HG02870 (cell line): ENCODE measurements at regions not wholly inside any gene's neighbourhood (a gene's known extent, or its start where the extent isn't known, plus 50 kb on each side); places are given as distances from the start of the nearest gene placed in this dataset.

Experiments
- ATAC-seq: cut with Tn5 transposase; IDR thresholded peaks from one replicate; pipeline ENCODE4 v1.9.1; 2021; ENCODE audit warnings: mild to moderate bottlenecking, moderate library complexity; ENCODE audit not compliant: unreplicated experiment

GRCh38 chr6:157755746-157756411 lies 67.2 kb upstream of the SNX9 start:
- ATAC-seq, result no peak

GRCh38 chr6:157756708-157757429 lies 66.2 kb upstream of the SNX9 start:
- no peak for ATAC-seq

- ATAC-seq, result no peak
These were observed 65.3 kb upstream of the SNX9 start for GRCh38 chr6:157757430-157758403.

GRCh38 chr6:157758516-157759023 lies 64.5 kb upstream of the SNX9 start:
- ATAC-seq, result no peak

- ATAC-seq, result no peak
These were observed 64.0 kb upstream of the SNX9 start for GRCh38 chr6:157759028-157759427.

- no peak for ATAC-seq
These were observed 62.9 kb upstream of the SNX9 start for GRCh38 chr6:157760137-157760536.

- peak; percentile 11 for ATAC-seq
These were observed 62.3 kb upstream of the SNX9 start for GRCh38 chr6:157760589-157761330.

- peak; percentile 45 for ATAC-seq
These were observed 61.6 kb upstream of the SNX9 start for GRCh38 chr6:157761331-157761921.

- no peak for ATAC-seq
These were observed 61.1 kb upstream of the SNX9 start for GRCh38 chr6:157761926-157762325.

- no peak for ATAC-seq
These were observed 60.4 kb upstream of the SNX9 start for GRCh38 chr6:157762636-157763035.

GRCh38 chr6:157763129-157763903 lies 59.7 kb upstream of the SNX9 start:
- ATAC-seq, result no peak

- peak; percentile 4 for ATAC-seq
These were observed 59.2 kb upstream of the SNX9 start for GRCh38 chr6:157763904-157764177.

GRCh38 chr6:157764178-157765068 lies 58.6 kb upstream of the SNX9 start:
- ATAC-seq, result peak; percentile 59

GRCh38 chr6:157766901-157767774 lies 55.9 kb upstream of the SNX9 start:
- ATAC-seq, result no peak

- ATAC-seq, result no peak
These were observed 55.3 kb upstream of the SNX9 start for GRCh38 chr6:157767775-157768156.

GRCh38 chr6:157768304-157768703 lies 54.7 kb upstream of the SNX9 start:
- no peak for ATAC-seq

GRCh38 chr6:157768863-157769551 lies 54.0 kb upstream of the SNX9 start:
- no peak for ATAC-seq
